Frontal cortex (tissue), 3 donors: ENCODE measurements at regions not wholly inside any gene's neighbourhood (a gene's known extent, or its start where the extent isn't known, plus 50 kb on each side); places are given as distances from the start of the nearest gene placed in this dataset.
"Not testable (repeated sequence)": the region's sequence is repeated elsewhere in the genome, so short reads cannot be mapped to it uniquely, and the experiment has no call there.

Experiments used
- DNase-seq, 2 donors: peaks; one replicate each; pipeline ENCODE4 v3.0.0; 2012; ENCODE audit warnings: low spot score in 2 of 2
- FAIRE-seq: peaks from 2 replicates; lab custom pipeline; 2012; peaks lifted over from hg19 to GRCh38; lab: Jason Lieb, UNC
- donor health status: control.
- donor health status: control.
- donor health status: control.

DNA sequence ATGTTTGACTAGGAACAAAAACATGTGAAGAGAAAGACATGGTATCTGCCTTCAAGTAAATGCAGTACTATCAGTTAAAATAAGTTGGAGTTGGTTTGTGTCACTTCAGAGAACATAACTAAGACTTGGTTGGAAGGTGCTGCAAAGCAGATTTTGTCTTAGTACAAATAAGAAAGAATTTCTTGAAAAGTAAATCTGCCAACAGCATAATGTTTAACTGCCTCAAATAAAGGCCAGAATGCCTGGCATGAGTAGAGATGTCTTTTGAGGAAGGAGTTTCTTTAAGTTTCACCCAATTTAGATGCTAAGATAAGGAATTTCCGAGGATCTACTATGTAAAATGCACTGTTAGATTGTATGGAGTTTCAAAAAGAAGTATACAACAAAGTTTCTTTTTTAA is 409.7 kb downstream of the PIK3C3 start:
- DNase-seq (no peak), FAIRE-seq (no peak)

DNA sequence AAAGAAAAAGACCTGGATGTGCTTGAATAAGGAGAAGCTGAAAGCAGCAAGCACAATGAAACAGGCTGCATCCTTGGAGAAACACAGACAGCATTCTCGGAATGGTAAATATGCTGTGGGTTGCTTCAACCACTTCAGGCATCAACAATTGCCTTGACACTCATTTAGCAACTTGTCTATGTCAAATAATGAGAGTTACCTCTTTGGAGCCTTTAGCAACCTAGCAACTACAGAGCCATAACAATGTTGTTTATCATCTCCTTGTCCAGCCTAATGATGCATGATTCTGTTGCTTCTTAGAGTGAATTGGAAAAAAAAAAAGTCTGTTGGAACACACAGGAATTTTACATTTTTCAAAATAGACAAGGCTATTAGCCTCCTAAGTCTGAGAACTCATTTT is 410.6 kb downstream of the PIK3C3 start:
- DNase-seq, result no peak
- no peak for FAIRE-seq

DNA sequence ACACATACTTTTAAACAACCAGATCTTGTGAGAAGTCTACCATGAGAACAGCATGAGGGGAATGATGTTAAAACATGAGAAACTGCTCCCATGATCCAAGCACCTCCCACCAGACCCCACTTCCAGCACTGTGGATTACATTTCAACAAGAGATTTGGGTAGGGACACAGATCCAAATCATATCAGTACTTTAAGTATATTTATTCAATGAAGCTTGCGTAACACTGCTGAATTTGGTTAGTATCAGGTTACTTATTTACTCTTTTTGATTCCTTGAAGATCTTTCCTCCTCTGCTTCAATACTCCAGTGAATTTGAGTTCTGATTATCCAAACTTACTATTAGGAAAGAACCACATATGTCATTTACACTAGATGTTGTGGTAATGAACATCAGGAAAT is 418.6 kb downstream of the PIK3C3 start:
- no peak for DNase-seq
- no peak for FAIRE-seq

- FAIRE-seq (no peak), DNase-seq (no peak)
Observed at GRCh38 chr18:42374961-42375360, 419.9 kb downstream of the PIK3C3 start.

GRCh38 chr18:42378854-42379253 is 423.8 kb downstream of the PIK3C3 start:
- DNase-seq, FAIRE-seq: not testable (repeated sequence)

- not testable (repeated sequence) for FAIRE-seq, DNase-seq
Observed at GRCh38 chr18:42381236-42381635, 426.2 kb downstream of the PIK3C3 start.

GRCh38 chr18:42392416-42392815 is 437.4 kb downstream of the PIK3C3 start:
- DNase-seq (no peak), FAIRE-seq (no peak)

DNA sequence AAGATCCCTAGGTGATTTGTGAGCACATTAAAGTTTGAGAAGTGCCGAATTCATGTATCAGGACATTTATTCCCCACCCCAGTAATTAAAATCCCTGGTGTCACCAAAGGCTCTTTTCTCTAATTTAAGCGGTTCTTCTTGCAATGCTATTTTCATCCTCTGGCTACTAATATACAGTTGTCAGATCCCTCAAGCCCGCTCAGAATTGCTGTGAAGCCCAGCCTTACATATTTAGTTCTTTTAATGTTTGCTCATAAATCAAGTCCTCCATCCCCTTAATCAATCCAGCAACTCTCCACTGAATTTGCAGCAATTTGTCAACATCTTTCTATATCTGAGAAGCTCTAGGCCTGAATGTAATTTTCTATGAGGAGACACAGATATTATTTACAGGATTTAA is 437.9 kb downstream of the PIK3C3 start:
- FAIRE-seq, result no peak

GRCh38 chr18:42394238-42394637 is 439.2 kb downstream of the PIK3C3 start:
- DNase-seq, result no peak
- no peak for FAIRE-seq

More for the DNA sequence above, 437.9 kb downstream of the PIK3C3 start:
- DNase-seq, result no peak

GRCh38 chr18:42401131-42401673 is 446.2 kb downstream of the PIK3C3 start:
- DNase-seq, result no peak
- no peak for FAIRE-seq

- DNase-seq, result no peak
- FAIRE-seq, result no peak
Observed at GRCh38 chr18:42404151-42404550, 449.1 kb downstream of the PIK3C3 start.

DNA sequence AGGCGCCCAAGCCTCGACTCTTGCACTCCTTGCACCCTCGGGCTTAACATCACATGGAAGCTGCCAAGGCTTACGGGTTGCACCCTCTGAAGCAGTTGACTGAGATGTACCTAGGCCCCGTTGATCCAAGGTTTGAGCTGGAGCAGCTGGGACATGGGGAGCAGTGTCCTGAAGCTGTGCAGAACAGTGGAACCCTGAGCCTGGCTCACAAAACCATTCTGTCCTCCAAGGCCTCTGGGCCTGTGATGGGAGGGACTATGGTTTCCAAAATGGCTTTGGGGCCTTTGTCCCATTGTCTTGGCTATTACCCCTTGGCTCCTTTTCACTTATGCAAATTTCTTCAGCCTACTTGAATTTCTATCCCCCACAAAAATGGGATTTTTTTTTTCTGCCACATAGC is 454.0 kb downstream of the PIK3C3 start:
- DNase-seq (no peak), FAIRE-seq (no peak)

GRCh38 chr18:42412281-42412680 is 457.2 kb downstream of the PIK3C3 start:
- DNase-seq (no peak), FAIRE-seq (no peak)

DNA sequence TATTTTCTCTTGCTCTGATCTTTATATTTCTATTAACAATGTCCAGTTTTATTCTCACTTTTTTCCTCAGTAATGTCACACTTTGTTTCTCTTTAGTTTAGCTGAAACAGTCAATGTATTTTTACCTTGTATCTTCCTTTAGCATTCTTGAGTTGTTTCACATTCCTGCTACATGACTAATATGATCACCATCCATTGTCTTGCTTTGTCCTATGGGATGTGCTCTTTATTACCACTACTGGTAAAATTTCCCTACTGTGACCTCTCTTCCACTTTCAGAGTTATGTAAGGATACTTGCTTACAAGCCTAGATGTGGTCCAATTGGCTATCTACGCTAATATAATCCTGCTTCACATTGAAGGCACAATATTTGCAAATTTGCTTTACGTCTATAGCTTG is 457.9 kb downstream of the PIK3C3 start:
- FAIRE-seq, result no peak
- no peak for DNase-seq

GRCh38 chr18:42413870-42414269 is 458.8 kb downstream of the PIK3C3 start:
- FAIRE-seq (no peak), DNase-seq (no peak)

DNA sequence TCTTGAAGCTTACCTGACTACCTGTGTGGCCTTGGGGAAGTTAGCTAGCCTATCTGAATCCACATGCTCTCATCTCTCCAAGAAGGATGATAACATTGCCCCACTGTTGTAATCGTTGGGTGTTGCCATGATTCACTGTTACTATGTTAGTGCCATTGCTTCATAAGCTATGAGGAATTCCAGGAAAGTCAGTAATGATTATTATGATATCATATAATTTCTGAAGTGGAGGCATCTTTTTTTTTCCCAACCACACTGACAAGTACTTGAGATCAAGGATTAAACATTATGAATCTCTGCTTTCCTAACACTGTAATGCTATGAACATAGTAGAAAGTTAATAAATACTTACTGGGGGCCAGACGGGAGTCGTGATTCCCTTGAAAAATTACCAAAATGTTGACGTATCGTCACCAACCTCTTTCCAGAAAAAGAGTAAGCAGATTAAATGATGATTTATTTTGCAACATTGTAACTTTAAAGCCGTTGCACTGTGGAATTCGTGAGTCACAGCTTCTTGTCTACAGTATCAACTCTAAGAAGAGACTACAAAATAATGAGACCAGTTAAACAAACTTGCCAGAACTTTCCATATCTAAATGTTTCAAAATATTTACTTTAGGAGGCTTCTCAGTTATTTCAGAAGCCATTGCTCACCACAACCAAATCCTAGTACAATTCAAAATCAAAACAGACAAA is 459.9 kb downstream of the PIK3C3 start:
- no peak for FAIRE-seq
- DNase-seq, result no peak

DNA sequence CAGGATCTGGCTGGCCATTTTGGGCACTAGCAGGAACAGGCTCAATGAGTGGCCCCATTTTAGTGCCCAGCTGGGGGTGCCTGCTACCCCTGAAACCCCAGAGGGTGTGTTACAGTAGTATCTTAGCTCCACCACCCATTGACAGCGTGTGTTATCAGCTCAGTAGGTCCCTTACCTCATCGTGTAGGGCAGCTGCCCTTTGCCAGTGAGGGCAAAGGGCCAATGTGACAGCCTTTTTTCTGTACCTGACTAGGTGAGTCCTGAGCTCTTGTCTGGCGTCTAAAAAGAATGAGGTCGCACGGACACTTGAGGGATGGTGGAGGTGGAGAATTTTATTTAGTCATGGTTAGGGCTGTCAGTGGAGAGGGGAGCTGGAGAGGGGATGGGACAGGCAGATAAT is 462.2 kb downstream of the PIK3C3 start:
- no peak for DNase-seq
- FAIRE-seq, result no peak

DNA sequence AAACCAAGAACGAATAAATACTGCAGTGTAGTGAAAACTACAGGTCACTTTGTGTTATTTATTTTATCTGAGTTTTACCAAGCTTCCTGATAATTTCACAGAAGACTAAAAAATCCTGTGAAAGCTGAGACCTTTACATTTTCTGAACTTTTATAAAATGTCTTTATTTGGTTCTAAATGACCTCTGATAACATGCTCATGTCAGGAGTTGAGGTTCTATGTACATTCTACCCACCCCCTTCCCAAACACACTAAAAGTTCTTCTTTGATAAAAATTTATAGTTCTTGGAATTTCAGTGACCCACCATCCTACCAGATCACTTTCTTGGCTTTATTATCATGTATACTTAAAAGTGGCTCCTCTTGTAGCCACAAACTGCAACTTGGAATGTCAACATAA is 463.1 kb downstream of the PIK3C3 start:
- no peak for DNase-seq
- no peak for FAIRE-seq

DNA sequence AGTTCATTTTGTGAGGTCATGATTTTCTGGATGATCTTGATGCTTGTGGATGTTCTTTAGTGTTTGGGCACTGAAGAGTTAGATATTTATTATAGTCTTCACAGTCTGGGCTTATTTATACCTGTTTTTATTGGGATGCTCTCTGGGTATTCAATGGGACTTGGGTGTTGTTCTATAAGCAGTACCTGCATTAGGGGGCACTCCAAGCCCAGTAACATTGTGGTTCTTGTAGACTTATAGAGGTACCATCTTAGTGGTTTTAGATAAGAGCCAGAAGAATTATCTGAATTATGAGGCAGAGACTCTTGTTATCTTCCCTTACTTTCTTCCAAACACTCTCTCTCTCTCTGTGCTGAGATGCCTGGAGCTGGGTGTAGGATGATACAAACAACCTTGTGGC is 470.0 kb downstream of the PIK3C3 start:
- DNase-seq, result no peak
- no peak for FAIRE-seq

DNA sequence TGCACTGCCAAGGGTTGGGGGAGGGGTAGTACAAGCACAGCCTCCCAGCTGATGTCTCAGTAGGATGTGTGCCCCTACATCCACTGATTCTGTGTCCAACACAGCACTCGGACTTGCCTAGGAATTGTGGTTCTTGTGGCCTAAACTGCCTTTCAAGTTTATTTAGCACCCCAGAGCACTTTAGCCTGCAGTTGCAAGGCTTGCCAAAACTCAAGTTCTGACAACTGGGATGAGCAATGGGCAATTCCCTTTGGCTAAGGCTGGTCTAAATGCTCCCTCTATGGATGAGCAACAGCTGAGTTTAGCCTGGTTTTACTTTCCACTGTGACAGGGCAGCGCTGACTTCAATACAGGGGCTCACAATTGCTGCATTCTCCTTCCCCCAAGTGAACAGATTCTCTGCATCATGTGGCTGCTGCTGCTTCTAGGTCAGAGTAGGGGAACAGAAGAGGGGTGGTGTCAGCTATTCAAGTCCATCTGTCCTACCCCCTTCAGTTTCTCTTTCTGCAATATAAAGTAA is 471.5 kb downstream of the PIK3C3 start:
- no peak for FAIRE-seq

DNA sequence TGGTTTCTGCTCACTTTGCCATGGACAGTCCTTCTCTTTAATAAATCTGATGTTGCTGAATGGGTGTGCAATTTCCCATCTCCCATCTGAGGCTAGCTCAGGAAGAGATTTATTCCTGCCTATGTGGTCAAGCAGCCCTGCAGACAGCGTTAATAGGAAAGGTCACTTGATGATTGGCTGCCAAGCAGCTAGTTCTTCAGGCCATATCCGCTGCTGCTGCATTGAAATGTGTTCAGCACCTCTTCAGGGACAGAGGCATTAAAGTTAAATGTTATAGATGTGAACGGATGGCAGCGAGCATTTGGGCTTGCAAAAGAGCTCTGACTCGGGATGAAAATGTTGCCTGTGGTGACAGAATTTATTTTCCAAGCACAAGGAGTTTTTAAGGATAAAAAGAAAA is 474.2 kb downstream of the PIK3C3 start:
- FAIRE-seq, result no peak
- DNase-seq, result no peak

More for the DNA sequence above, 471.5 kb downstream of the PIK3C3 start:
- DNase-seq, result no peak
